ENCODE measurements at regions not wholly inside any gene's neighbourhood (a gene's known extent, or its start where the extent isn't known, plus 50 kb on each side); places are given as distances from the start of the nearest gene placed in this dataset.

GRCh38 chr16:6864244-6864643 is 468.4 kb upstream of the RBFOX1 start:
- TF ChIP-seq POLR2A (IDR thresholded peaks at IDR 0.05; ENCODE audit: low read depth, low read length): no peak
- no peak for TF ChIP-seq POLR2AphosphoS5 (IDR thresholded peaks at IDR 0.05; ENCODE audit: low read depth, low read length)

All from GM12892 (cell line).